ENCODE measurements at regions not wholly inside any gene's neighbourhood (a gene's known extent, or its start where the extent isn't known, plus 50 kb on each side); places are given as distances from the start of the nearest gene placed in this dataset.
"Not testable (repeated sequence)": the region's sequence is repeated elsewhere in the genome, so short reads cannot be mapped to it uniquely, and the experiment has no call there.

GRCh38 chr3:74842649-74843048, 228.2 kb upstream of the CNTN3 start:
- Histone ChIP-seq H3K27ac (ENCODE audit: low read depth in 2 of 2, low read length in 2 of 2) (no peak overlapping the region), H3K36me3 (ENCODE audit: control insufficient read depth in 2 of 3, insufficient read depth in 3 of 3, low read length in 3 of 3) (no peaks in the 10 kb centered on the region), H3K9me3 (ENCODE audit: control insufficient read depth in 2 of 3, insufficient read depth in 1 of 3, low read length in 3 of 3) (no peaks in the 10 kb centered on the region), H3K27me3 (ENCODE audit: control insufficient read depth, insufficient read depth, low read length) (no peaks in the 10 kb centered on the region), H3K4me3 (ENCODE audit: low read length in 3 of 3) (no peak overlapping the region), H3K9ac (ENCODE audit: low read length in 3 of 3) (no peak overlapping the region), H3K4me1 (ENCODE audit: control insufficient read depth in 2 of 3, insufficient read depth in 2 of 3, low read depth in 1 of 3, low read length in 3 of 3) (no peaks in the 10 kb centered on the region)
- no peak for TF ChIP-seq CTCF (IDR thresholded peaks at IDR 0.05; ENCODE audit: borderline replicate concordance, extremely low read depth, insufficient read depth)
- DNase-seq (no peak), FAIRE-seq (no peak)
- intact Hi-C loops (cut with DNase I), result no loop called here

DNA sequence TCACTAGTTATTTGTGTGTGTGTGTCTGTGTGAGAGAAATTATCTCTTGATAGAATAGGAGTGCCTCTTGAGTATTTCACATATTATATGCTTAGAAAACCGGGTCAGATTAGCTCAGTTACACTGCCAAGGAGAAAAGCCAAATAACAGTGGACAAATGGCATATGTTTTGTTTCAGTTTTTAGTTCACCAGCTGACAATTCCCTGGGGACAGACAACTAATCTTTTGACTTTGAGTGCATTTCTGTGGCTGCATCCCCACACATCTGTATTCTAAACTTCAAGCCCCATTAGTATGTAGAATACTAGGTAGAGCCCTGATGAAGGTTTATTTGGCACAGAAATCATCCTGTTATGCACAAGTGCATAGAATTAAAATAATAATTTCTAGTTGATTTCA, 227.7 kb upstream of the CNTN3 start:
- no peak overlapping the region for H3K9ac ChIP-seq (ENCODE audit: low read length in 3 of 3)
- no peak overlapping the region for H3K27ac ChIP-seq (ENCODE audit: low read depth in 2 of 2, low read length in 2 of 2)
- no peak overlapping the region for H3K4me3 ChIP-seq (ENCODE audit: low read length in 3 of 3)
- H3K4me1 ChIP-seq (ENCODE audit: control insufficient read depth in 2 of 3, insufficient read depth in 2 of 3, low read depth in 1 of 3, low read length in 3 of 3), result no peaks in the 10 kb centered on the region
- DNase-seq (peak in 2 of 5 donors; percentile 15 to 29), FAIRE-seq (no peak)
- no peak for TF ChIP-seq CTCF (IDR thresholded peaks at IDR 0.05; ENCODE audit: borderline replicate concordance, extremely low read depth, insufficient read depth)
- H3K9me3 ChIP-seq (ENCODE audit: control insufficient read depth in 2 of 3, insufficient read depth in 1 of 3, low read length in 3 of 3), result no peaks in the 10 kb centered on the region
- H3K36me3 ChIP-seq (ENCODE audit: control insufficient read depth in 2 of 3, insufficient read depth in 3 of 3, low read length in 3 of 3), result no peaks in the 10 kb centered on the region
- no peaks in the 10 kb centered on the region for H3K27me3 ChIP-seq (ENCODE audit: control insufficient read depth, insufficient read depth, low read length)
- intact Hi-C loops (cut with DNase I), result no loop called here

- Histone ChIP-seq H3K9me3 (ENCODE audit: control insufficient read depth in 2 of 3, insufficient read depth in 1 of 3, low read length in 3 of 3) (no peaks in the 10 kb centered on the region), H3K9ac (ENCODE audit: low read length in 3 of 3) (no peak overlapping the region), H3K4me1 (ENCODE audit: control insufficient read depth in 2 of 3, insufficient read depth in 2 of 3, low read depth in 1 of 3, low read length in 3 of 3) (no peaks in the 10 kb centered on the region), H3K4me3 (ENCODE audit: low read length in 3 of 3) (no peak overlapping the region), H3K27ac (ENCODE audit: low read depth in 2 of 2, low read length in 2 of 2) (no peak overlapping the region), H3K36me3 (ENCODE audit: control insufficient read depth in 2 of 3, insufficient read depth in 3 of 3, low read length in 3 of 3) (no peaks in the 10 kb centered on the region), H3K27me3 (ENCODE audit: control insufficient read depth, insufficient read depth, low read length) (no peaks in the 10 kb centered on the region)
- no peak for DNase-seq
- no peak for FAIRE-seq
- intact Hi-C loops (cut with DNase I), result no loop called here
- TF ChIP-seq CTCF (IDR thresholded peaks at IDR 0.05; ENCODE audit: borderline replicate concordance, extremely low read depth, insufficient read depth), result no peak
Measured at GRCh38 chr3:74839566-74839965, 225.1 kb upstream of the CNTN3 start.

- FAIRE-seq (no peak), DNase-seq (no peak)
- H3K9ac ChIP-seq (ENCODE audit: low read length in 3 of 3), result no peak overlapping the region
- no peaks in the 10 kb centered on the region for H3K27me3 ChIP-seq (ENCODE audit: control insufficient read depth, insufficient read depth, low read length)
- no peaks in the 10 kb centered on the region for H3K9me3 ChIP-seq (ENCODE audit: control insufficient read depth in 2 of 3, insufficient read depth in 1 of 3, low read length in 3 of 3)
- no peaks in the 10 kb centered on the region for H3K36me3 ChIP-seq (ENCODE audit: control insufficient read depth in 2 of 3, insufficient read depth in 3 of 3, low read length in 3 of 3)
- intact Hi-C loops (cut with DNase I), result no loop called here
- TF ChIP-seq CTCF (IDR thresholded peaks at IDR 0.05; ENCODE audit: borderline replicate concordance, extremely low read depth, insufficient read depth), result no peak
- no peaks in the 10 kb centered on the region for H3K4me1 ChIP-seq (ENCODE audit: control insufficient read depth in 2 of 3, insufficient read depth in 2 of 3, low read depth in 1 of 3, low read length in 3 of 3)
- H3K27ac ChIP-seq (ENCODE audit: low read depth in 2 of 2, low read length in 2 of 2), result no peak overlapping the region
- no peak overlapping the region for H3K4me3 ChIP-seq (ENCODE audit: low read length in 3 of 3)
Measured at GRCh38 chr3:74832925-74833324, 218.5 kb upstream of the CNTN3 start.

DNA sequence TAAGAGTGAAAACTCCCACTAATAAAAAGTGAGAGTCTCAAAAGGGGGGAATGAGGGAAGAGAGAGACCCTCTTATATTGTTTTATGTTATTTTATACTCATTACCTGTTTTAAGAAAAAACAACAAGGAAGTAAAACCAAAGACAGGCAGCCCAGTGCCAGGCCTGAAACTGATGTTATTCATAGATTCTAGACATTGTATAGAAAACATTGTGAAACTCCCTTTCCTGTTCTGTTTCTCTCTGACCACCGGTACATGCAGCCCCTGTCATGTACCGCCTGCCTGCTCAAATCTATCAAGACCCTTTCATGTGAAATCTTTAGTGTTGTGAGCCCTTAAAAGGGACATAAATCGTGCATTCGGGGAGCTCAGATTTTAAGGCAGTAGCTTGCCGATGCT, 216.4 kb upstream of the CNTN3 start:
- H3K9me3 ChIP-seq (ENCODE audit: control insufficient read depth in 2 of 3, insufficient read depth in 1 of 3, low read length in 3 of 3); FAIRE-seq; H3K4me3 ChIP-seq (ENCODE audit: low read length in 3 of 3); H3K36me3 ChIP-seq (ENCODE audit: control insufficient read depth in 2 of 3, insufficient read depth in 3 of 3, low read length in 3 of 3); H3K27ac ChIP-seq (ENCODE audit: low read depth in 2 of 2, low read length in 2 of 2); H3K27me3 ChIP-seq (ENCODE audit: control insufficient read depth, insufficient read depth, low read length); DNase-seq; intact Hi-C loops (cut with DNase I); H3K4me1 ChIP-seq (ENCODE audit: control insufficient read depth in 2 of 3, insufficient read depth in 2 of 3, low read depth in 1 of 3, low read length in 3 of 3); H3K9ac ChIP-seq (ENCODE audit: low read length in 3 of 3): not testable (repeated sequence)

- H3K9me3 ChIP-seq (ENCODE audit: control insufficient read depth in 2 of 3, insufficient read depth in 1 of 3, low read length in 3 of 3); H3K27me3 ChIP-seq (ENCODE audit: control insufficient read depth, insufficient read depth, low read length); H3K36me3 ChIP-seq (ENCODE audit: control insufficient read depth in 2 of 3, insufficient read depth in 3 of 3, low read length in 3 of 3); DNase-seq; FAIRE-seq; H3K9ac ChIP-seq (ENCODE audit: low read length in 3 of 3); H3K4me3 ChIP-seq (ENCODE audit: low read length in 3 of 3); intact Hi-C loops (cut with DNase I); H3K4me1 ChIP-seq (ENCODE audit: control insufficient read depth in 2 of 3, insufficient read depth in 2 of 3, low read depth in 1 of 3, low read length in 3 of 3): not testable (repeated sequence)
- H3K27ac ChIP-seq (ENCODE audit: low read depth in 2 of 2, low read length in 2 of 2), result peak overlapping the region; percentile 53 to 71
Measured at GRCh38 chr3:74825404-74825803, 210.9 kb upstream of the CNTN3 start.
